ENCODE measurements at regions not wholly inside any gene's neighbourhood (a gene's known extent, or its start where the extent isn't known, plus 50 kb on each side); places are given as distances from the start of the nearest gene placed in this dataset.

DNA sequence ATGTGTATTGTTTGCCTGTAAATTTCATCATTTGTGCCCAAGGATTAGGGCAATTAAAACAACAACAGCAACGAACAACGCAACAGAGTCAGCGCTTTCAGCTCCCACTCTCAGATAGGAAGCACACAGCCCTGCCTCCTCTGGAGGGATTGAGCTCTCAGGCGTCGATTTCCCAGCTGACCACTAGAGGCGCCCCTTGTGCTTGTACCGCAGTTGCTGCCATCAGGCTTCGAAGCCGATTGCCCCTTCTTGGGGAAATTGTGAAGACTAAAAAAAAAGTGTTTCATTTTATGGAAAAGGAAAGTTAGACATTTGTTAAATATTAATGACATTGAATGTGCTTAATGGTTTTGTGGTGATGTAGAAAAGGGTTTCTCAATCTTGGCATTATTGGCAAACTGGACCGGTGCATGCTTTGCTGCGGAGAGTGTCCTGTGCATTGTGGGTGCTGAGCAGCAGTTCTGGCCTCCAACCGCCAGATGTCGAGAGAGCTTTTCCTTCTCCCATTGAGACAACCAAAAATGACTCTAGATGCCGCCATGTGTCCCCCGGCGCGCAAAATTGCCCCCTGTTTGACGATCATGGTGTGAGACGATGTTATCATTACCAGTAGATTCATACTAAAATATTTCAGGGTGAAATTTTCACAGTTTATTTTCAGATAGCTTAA lies 650.4 kb upstream of the RBFOX1 start:
- no peak for TF ChIP-seq POLR2A (IDR thresholded peaks at IDR 0.05)
- TF ChIP-seq, protein P1, sequence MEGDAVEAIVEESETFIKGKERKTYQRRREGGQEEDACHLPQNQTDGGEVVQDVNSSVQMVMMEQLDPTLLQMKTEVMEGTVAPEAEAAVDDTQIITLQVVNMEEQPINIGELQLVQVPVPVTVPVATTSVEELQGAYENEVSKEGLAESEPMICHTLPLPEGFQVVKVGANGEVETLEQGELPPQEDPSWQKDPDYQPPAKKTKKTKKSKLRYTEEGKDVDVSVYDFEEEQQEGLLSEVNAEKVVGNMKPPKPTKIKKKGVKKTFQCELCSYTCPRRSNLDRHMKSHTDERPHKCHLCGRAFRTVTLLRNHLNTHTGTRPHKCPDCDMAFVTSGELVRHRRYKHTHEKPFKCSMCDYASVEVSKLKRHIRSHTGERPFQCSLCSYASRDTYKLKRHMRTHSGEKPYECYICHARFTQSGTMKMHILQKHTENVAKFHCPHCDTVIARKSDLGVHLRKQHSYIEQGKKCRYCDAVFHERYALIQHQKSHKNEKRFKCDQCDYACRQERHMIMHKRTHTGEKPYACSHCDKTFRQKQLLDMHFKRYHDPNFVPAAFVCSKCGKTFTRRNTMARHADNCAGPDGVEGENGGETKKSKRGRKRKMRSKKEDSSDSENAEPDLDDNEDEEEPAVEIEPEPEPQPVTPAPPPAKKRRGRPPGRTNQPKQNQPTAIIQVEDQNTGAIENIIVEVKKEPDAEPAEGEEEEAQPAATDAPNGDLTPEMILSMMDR (IDR thresholded peaks at IDR 0.05): peak in 2 of 3 experiments; percentile 29 to 70

DNA sequence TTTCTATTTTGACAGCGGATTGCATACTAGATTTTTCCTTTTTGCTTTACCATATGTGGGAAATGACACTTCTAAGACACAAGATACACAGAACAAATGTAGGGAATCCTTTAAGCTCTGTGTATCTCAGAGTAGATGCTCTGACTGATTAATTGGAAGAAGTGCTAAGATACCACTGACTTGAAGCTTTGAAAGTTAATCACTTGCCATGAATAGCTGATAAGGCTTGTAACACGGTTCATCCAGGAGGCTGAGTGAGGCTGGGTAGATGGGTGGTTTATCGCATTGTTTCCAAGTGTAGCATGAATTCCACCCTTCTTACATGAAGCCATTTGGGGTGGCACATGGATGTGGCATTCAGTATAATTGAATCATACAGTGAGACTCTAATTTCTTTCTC lies 654.1 kb upstream of the RBFOX1 start:
- WGBS, 2 donors: 70 to 73% methylated on average over 3 of the region's 3 CpGs

More for the DNA sequence above, 650.4 kb upstream of the RBFOX1 start:
- no peaks in the 10 kb centered on the region for H3K4me1 ChIP-seq
- WGBS, 2 donors: 37 to 42% methylated on average over 18 to 19 of the region's 19 CpGs
- intact Hi-C loops (cut with DNase I; ENCODE audit: low total_unique reads): no loop called here
- peak overlapping the region in 1 of 2 donors; percentile 7 for H3K4me3 ChIP-seq
- peak; percentile 82 for DNase-seq
- no peaks in the 10 kb centered on the region for H3K27me3 ChIP-seq
- H3K27ac ChIP-seq: no peak overlapping the region
- H3K36me3 ChIP-seq (ENCODE audit: low read depth, missing control alignments): no peaks in the 10 kb centered on the region
- no peaks in the 10 kb centered on the region for H3K9me3 ChIP-seq

DNA sequence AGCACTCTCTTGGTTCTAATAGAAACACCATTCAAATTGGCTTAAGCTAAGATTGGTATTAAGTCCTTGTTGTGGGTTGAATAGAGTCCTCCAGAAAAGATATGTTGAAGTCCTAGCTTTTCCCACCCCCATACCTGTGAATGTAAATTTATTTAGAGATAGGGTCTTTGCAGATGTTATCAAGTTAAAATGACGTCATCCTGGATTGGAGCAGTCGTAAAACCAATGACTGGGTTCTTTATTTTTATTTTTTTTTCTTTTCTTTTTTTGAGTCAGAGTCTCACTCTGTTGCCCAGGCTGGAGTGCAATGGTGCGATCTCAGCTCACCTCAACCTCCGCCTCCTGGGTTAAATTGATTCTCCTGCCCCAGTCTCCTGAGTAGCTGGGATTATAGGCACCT lies 658.6 kb upstream of the RBFOX1 start:
- no peaks in the 10 kb centered on the region for H3K9me3 ChIP-seq
- no peak for TF ChIP-seq POLR2A (IDR thresholded peaks at IDR 0.05)
- TF ChIP-seq, protein P1 (IDR thresholded peaks at IDR 0.05): no peak
- H3K4me1 ChIP-seq: no peaks in the 10 kb centered on the region
- WGBS, 2 donors: 84 to 88% methylated on average over 4 of the region's 4 CpGs
- intact Hi-C loops (cut with DNase I; ENCODE audit: low total_unique reads): no loop called here
- H3K27ac ChIP-seq: no peak overlapping the region
- DNase-seq: no peak
- H3K4me3 ChIP-seq: no peak overlapping the region
- no peaks in the 10 kb centered on the region for H3K36me3 ChIP-seq (ENCODE audit: low read depth, missing control alignments)
- H3K27me3 ChIP-seq: no peaks in the 10 kb centered on the region

More for the DNA sequence above, 654.1 kb upstream of the RBFOX1 start:
- no peak for TF ChIP-seq POLR2A (IDR thresholded peaks at IDR 0.05)
- TF ChIP-seq, protein P1 (IDR thresholded peaks at IDR 0.05): no peak
- DNase-seq: no peak
- H3K4me1 ChIP-seq: no peaks in the 10 kb centered on the region
- no peaks in the 10 kb centered on the region for H3K36me3 ChIP-seq (ENCODE audit: low read depth, missing control alignments)
- H3K4me3 ChIP-seq: no peak overlapping the region
- no peak overlapping the region for H3K27ac ChIP-seq
- no peaks in the 10 kb centered on the region for H3K27me3 ChIP-seq
- H3K9me3 ChIP-seq: no peaks in the 10 kb centered on the region
- intact Hi-C loops (cut with DNase I; ENCODE audit: low total_unique reads): no loop called here

DNA sequence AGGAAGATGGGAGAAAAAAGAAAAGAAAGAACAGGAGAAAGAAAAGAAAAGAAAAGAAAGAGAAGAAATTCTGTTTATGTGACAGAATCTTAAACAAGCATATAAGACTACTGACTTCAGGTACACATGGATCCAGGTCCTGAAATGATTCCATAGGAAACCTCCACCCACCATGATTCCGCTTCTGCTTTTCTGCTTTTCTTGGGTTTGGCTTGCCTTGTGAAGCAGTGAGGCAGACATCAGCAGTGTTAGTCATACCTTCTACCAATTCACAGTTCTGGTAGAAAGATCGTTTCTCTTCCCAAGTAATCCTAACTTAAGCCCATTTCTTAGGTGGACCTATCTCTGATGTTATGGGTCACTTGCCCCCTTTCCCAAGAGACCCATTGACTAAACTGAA lies 660.1 kb upstream of the RBFOX1 start:
- TF ChIP-seq POLR2A (IDR thresholded peaks at IDR 0.05): no peak
- TF ChIP-seq, protein P1 (IDR thresholded peaks at IDR 0.05): no peak
- Histone ChIP-seq H3K4me3 (no peak overlapping the region), H3K27me3 (no peaks in the 10 kb centered on the region), H3K4me1 (no peaks in the 10 kb centered on the region), H3K27ac (no peak overlapping the region), H3K9me3 (no peaks in the 10 kb centered on the region), H3K36me3 (ENCODE audit: low read depth, missing control alignments) (no peaks in the 10 kb centered on the region)
- 85 to 91% methylated on average over 2 of the region's 2 CpGs for WGBS, 2 donors
- no peak for DNase-seq
- intact Hi-C loops (cut with DNase I; ENCODE audit: low total_unique reads): no loop called here

DNA sequence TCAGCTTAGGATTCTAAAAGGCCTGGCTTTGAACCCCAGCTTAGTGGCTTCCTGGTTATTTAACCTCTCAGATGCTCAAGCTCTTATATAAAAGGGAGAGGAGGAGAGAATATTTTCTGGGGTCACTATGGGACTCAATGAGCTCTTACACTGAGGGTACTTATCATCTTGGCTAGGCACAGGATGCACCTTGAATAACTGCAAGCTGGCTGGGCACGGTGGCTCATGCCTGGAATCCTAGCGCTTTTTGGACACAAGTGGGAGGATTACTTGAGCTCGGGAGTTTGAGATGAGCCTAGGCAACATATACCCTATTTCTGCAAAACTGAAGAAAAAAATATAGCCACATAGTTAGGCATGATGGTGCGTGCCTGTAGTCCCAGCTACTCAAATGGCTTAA lies 665.3 kb upstream of the RBFOX1 start:
- 82 to 83% methylated on average over 4 of the region's 4 CpGs for WGBS, 2 donors
- no peak overlapping the region for H3K4me3 ChIP-seq

More for the DNA sequence above, 665.3 kb upstream of the RBFOX1 start:
- TF ChIP-seq, protein P1 (IDR thresholded peaks at IDR 0.05): no peak
- no peak for TF ChIP-seq POLR2A (IDR thresholded peaks at IDR 0.05)
- no peaks in the 10 kb centered on the region for H3K9me3 ChIP-seq
- H3K27me3 ChIP-seq: no peaks in the 10 kb centered on the region
- intact Hi-C loops (cut with DNase I; ENCODE audit: low total_unique reads): no loop called here
- no peak for DNase-seq
- no peaks in the 10 kb centered on the region for H3K36me3 ChIP-seq (ENCODE audit: low read depth, missing control alignments)
- H3K27ac ChIP-seq: no peak overlapping the region
- no peaks in the 10 kb centered on the region for H3K4me1 ChIP-seq
